ENCODE measurements at regions not wholly inside any gene's neighbourhood (a gene's known extent, or its start where the extent isn't known, plus 50 kb on each side); places are given as distances from the start of the nearest gene placed in this dataset.

DNA sequence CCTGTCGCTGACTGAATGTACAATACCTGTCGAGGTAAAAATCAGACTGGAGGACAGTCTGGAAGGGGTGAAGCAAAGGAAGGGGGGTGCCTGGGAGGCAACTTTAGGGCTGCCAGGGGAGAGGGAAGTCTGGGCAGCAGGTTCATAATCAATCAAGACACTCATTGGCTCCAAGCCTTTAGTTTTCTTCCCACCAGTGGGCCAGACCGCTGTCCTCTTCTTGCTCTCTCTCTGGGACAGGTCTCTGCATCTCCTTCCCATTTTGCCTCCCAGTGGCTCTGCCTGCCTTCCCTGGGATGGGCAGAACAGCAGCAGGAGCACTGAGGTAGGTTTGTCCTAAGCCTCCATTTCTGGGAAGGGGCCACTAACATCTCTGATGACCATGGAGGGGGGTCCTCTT, 206.5 kb downstream of the TTC8 start:
- H3K14ac ChIP-seq (ENCODE audit: insufficient read length) = no peak overlapping the region
- DNase-seq (ENCODE audit: low read depth in 1 of 2, low spot score in 2 of 2) (no peak), FAIRE-seq (no peak)
- ChIA-PET POLR2A (ENCODE audit: partially characterized antibody) (no interaction called here), CTCF (ENCODE audit: partially characterized antibody) (no interaction called here)
- H4K5ac ChIP-seq (ENCODE audit: insufficient read length, low read depth, low read length) = no peak overlapping the region
- H3K56ac ChIP-seq (replicated peaks; ENCODE audit: insufficient read length, low read depth, low read length) = no peak overlapping the region
- H3K4me1 ChIP-seq (replicated peaks in 1 of 4; ENCODE audit: control insufficient read depth in 3 of 4, insufficient read depth in 4 of 4, low read length in 3 of 4) = no peaks in the 10 kb centered on the region
- no peaks in the 10 kb centered on the region for H4K20me1 ChIP-seq (replicated peaks in 1 of 2; ENCODE audit: control insufficient read depth in 1 of 2, insufficient read depth in 2 of 2, low read length in 2 of 2)
- H4K91ac ChIP-seq (replicated peaks; ENCODE audit: insufficient read length, low read length) = no peak overlapping the region
- no peak for TF ChIP-seq TAF1 (IDR thresholded peaks at IDR 0.05; ENCODE audit: low read depth, low read length)
- no peak for TF ChIP-seq SIN3A (conservative IDR thresholded peaks at IDR 0.05 in 1 of 2, IDR thresholded peaks at IDR 0.05 in 1 of 2; ENCODE audit: low read depth in 1 of 2, low read length in 2 of 2)
- H2AK5ac ChIP-seq (ENCODE audit: low read depth, low read length) = no peak overlapping the region
- WGBS, 2 experiments (ENCODE audit: extremely low coverage in 1 of 2, insufficient coverage in 1 of 2, insufficient read length in 1 of 2, insufficient replicate concordance in 2 of 2, low coverage in 1 of 2, low lambda C conversion rate in 2 of 2, missing lambda C conversion rate in 1 of 2) = 91% methylated on average over 3 of the region's 3 CpGs; no CpG with 5 or more reads in 1 of the 2 experiments
- no peak overlapping the region for H2BK5ac ChIP-seq (ENCODE audit: low read depth, low read length)
- peaks cover 12% of the 10 kb centered on the region; the same call in 1 of the 2 replicates for H3K23me2 ChIP-seq (ENCODE audit: low read depth, low read length)
- H3K4ac ChIP-seq (replicated peaks; ENCODE audit: insufficient read length, low read depth, low read length) = no peak overlapping the region
- H3K27me3 ChIP-seq (replicated peaks in 1 of 4; ENCODE audit: control insufficient read depth in 3 of 4, extremely low read depth in 1 of 4, insufficient read depth in 3 of 4, low read length in 3 of 4) = peaks cover 5 to 29% (median 25%) of the 10 kb centered on the region in 4 experiments
- H2AFZ ChIP-seq (ENCODE audit: low read length) = no peak overlapping the region
- no peak overlapping the region for H3K23ac ChIP-seq (ENCODE audit: insufficient read length)
- H3K79me1 ChIP-seq (ENCODE audit: low read depth, low read length) = no peaks in the 10 kb centered on the region
- no peak overlapping the region for H3K9ac ChIP-seq (replicated peaks in 1 of 4; ENCODE audit: extremely low read depth in 1 of 4, low read depth in 3 of 4, low read length in 3 of 4)
- no peak overlapping the region for H3K4me3 ChIP-seq (ENCODE audit: extremely low read depth in 1 of 4, insufficient read depth in 2 of 4, low read depth in 3 of 4, low read length in 4 of 4)
- H2BK15ac ChIP-seq (ENCODE audit: low read length) = 0 out of 2 replicates have a peak overlapping the region, but pooled peaks have one; percentile 8
- H3K4me2 ChIP-seq (ENCODE audit: insufficient read depth in 1 of 2, low read depth in 2 of 2, low read length in 2 of 2) = no peak overlapping the region
- no peak overlapping the region for H2BK12ac ChIP-seq (ENCODE audit: low read depth, low read length)
- H3K18ac ChIP-seq (ENCODE audit: extremely low read depth, low read length) = no peak overlapping the region
- H3K27ac ChIP-seq (ENCODE audit: low read depth, low read length) = no peak overlapping the region
- H2BK120ac ChIP-seq (replicated peaks; ENCODE audit: low read depth, low read length) = no peak overlapping the region
- H3K36me3 ChIP-seq (ENCODE audit: control insufficient read depth in 2 of 4, insufficient read depth in 4 of 4, low read length in 3 of 4) = no peaks in the 10 kb centered on the region
- no peak overlapping the region for H4K8ac ChIP-seq (ENCODE audit: extremely low read depth, insufficient read depth, low read length)
- no peaks in the 10 kb centered on the region for H3K9me3 ChIP-seq (ENCODE audit: insufficient read depth in 2 of 2, low read depth in 1 of 2, low read length in 1 of 2)
- H3K79me2 ChIP-seq (ENCODE audit: control insufficient read depth in 1 of 2, insufficient read depth in 2 of 2, low read length in 2 of 2) = no peaks in the 10 kb centered on the region
- H2BK20ac ChIP-seq (ENCODE audit: low read length) = no peak overlapping the region

Data from H1 (cell line).